GM19467 (cell line): ENCODE measurements at regions not wholly inside any gene's neighbourhood (a gene's known extent, or its start where the extent isn't known, plus 50 kb on each side); places are given as distances from the start of the nearest gene placed in this dataset.
"Not testable (repeated sequence)": the region's sequence is repeated elsewhere in the genome, so short reads cannot be mapped to it uniquely, and the experiment has no call there.

Experiments
- ATAC-seq: cut with Tn5 transposase; IDR thresholded peaks from one replicate; pipeline ENCODE4 v1.9.1; 2021; ENCODE audit warnings: mild to moderate bottlenecking, moderate library complexity; ENCODE audit not compliant: unreplicated experiment

GRCh38 chr18:39188278-39188677, 1622.7 kb upstream of the CELF4 start:
- ATAC-seq, result no peak

- no peak for ATAC-seq
Observed at GRCh38 chr18:39186008-39186407, 1620.4 kb upstream of the CELF4 start.

GRCh38 chr18:39184176-39184575, 1618.6 kb upstream of the CELF4 start:
- no peak for ATAC-seq

- ATAC-seq, result no peak
Observed at GRCh38 chr18:39178166-39178565, 1612.6 kb upstream of the CELF4 start.

GRCh38 chr18:39172695-39173421, 1607.3 kb upstream of the CELF4 start:
- ATAC-seq, result no peak

- no peak for ATAC-seq
Observed at GRCh38 chr18:39168723-39169122, 1603.1 kb upstream of the CELF4 start.

GRCh38 chr18:39167990-39168389, 1602.4 kb upstream of the CELF4 start:
- no peak for ATAC-seq

- no peak for ATAC-seq
Observed at GRCh38 chr18:39166776-39167175, 1601.2 kb upstream of the CELF4 start.

GRCh38 chr18:39162013-39162827, 1596.6 kb upstream of the CELF4 start:
- no peak for ATAC-seq

GRCh38 chr18:39149211-39149806, 1583.7 kb upstream of the CELF4 start:
- ATAC-seq, result no peak

- ATAC-seq, result no peak
Observed at GRCh38 chr18:39134255-39134654, 1568.7 kb upstream of the CELF4 start.

GRCh38 chr18:39127538-39127937, 1561.9 kb upstream of the CELF4 start:
- not testable (repeated sequence) for ATAC-seq

GRCh38 chr18:39113790-39114189, 1548.2 kb upstream of the CELF4 start:
- no peak for ATAC-seq

- ATAC-seq, result no peak
Observed at GRCh38 chr18:39105104-39105503, 1539.5 kb upstream of the CELF4 start.

GRCh38 chr18:39072970-39073369, 1507.4 kb upstream of the CELF4 start:
- no peak for ATAC-seq

- ATAC-seq, result no peak
Observed at GRCh38 chr18:39062426-39062825, 1496.8 kb upstream of the CELF4 start.

GRCh38 chr18:39058386-39059000, 1492.9 kb upstream of the CELF4 start:
- no peak for ATAC-seq

- ATAC-seq, result no peak
Observed at GRCh38 chr18:39057423-39058064, 1491.9 kb upstream of the CELF4 start.

- ATAC-seq, result no peak
Observed at GRCh38 chr18:39053571-39053970, 1488.0 kb upstream of the CELF4 start.

GRCh38 chr18:39051013-39051412, 1485.4 kb upstream of the CELF4 start:
- no peak for ATAC-seq

- ATAC-seq, result no peak
Observed at GRCh38 chr18:39039813-39040212, 1474.2 kb upstream of the CELF4 start.
